ENCODE measurements at regions not wholly inside any gene's neighbourhood (a gene's known extent, or its start where the extent isn't known, plus 50 kb on each side); places are given as distances from the start of the nearest gene placed in this dataset.

GRCh38 chr14:96699666-96700065, 97.5 kb upstream of the VRK1 start:
- no peak for TF ChIP-seq CTCF (IDR thresholded peaks at IDR 0.05; ENCODE audit: low read depth, low read length, poor library complexity, severe bottlenecking)
- no peak for TF ChIP-seq EZH2phosphoT487 (IDR thresholded peaks at IDR 0.05; ENCODE audit: borderline replicate concordance, low read length)
